Prostate gland (tissue), 2 donors: ENCODE measurements at regions not wholly inside any gene's neighbourhood (a gene's known extent, or its start where the extent isn't known, plus 50 kb on each side); places are given as distances from the start of the nearest gene placed in this dataset.

ENCODE experiments used
- CTCF ChIP-seq, 4 experiments: fragments of 200-600 bp in 2 of 4; fragments of 450-650 bp in 2 of 4; sonication (generic) in 2 of 4; IDR thresholded peaks; 1 replicate in 3 of 4; 2 replicates in 1 of 4; pipeline ENCODE4 v1.5.1; 2016 to 2019; ENCODE audit warnings: antibody characterized with exemption in 4 of 4, mild to moderate bottlenecking in 2 of 4, moderate library complexity in 2 of 4
- POLR2A ChIP-seq: fragments of 450-650 bp; IDR thresholded peaks from one replicate; pipeline ENCODE4 v1.6.1; 2016; ENCODE audit warnings: antibody characterized with exemption, mild to moderate bottlenecking

GRCh38 chr11:10946072-10946471, 88.2 kb upstream of the ZBED5 start:
- TF ChIP-seq CTCF (IDR thresholded peaks at IDR 0.05) (no peak), POLR2A (no peak)
